Body of pancreas (tissue), 4 donors: ENCODE measurements at regions not wholly inside any gene's neighbourhood (a gene's known extent, or its start where the extent isn't known, plus 50 kb on each side); places are given as distances from the start of the nearest gene placed in this dataset.
"Not testable (repeated sequence)": the region's sequence is repeated elsewhere in the genome, so short reads cannot be mapped to it uniquely, and the experiment has no call there.

Experiments used
- ATAC-seq: fragments of 150-250 bp; one replicate; pipeline ENCODE4 v1.9.1; 2016
- DNase-seq, 4 donors: peaks; one replicate each; pipeline ENCODE4 v3.0.0-alpha.2; 2019
- H3K27ac ChIP-seq, 4 donors: fragments of 200-600 bp; sonication (generic); 1 replicate in 3 of 4; 2 replicates in 1 of 4; pipeline versions ENCODE4 v1.5.1 to v1.6.1; 2016 to 2019; ENCODE audit warnings: mild to moderate bottlenecking in 1 of 4, mixed read lengths in 1 of 4, moderate library complexity in 1 of 4
- H3K27me3 ChIP-seq, 2 donors: fragments of 200-600 bp; sonication (generic); one replicate each; pipeline ENCODE4 v1.6.0; 2016; ENCODE audit warnings: mild to moderate bottlenecking in 1 of 2
- H3K36me3 ChIP-seq, 2 donors: fragments of 200-600 bp; sonication (generic); replicated peaks in 1 of 2; 2 replicates each; pipeline ENCODE4 v1.5.1; 2016; ENCODE audit warnings: low read depth in 2 of 2; ENCODE audit not compliant: insufficient read depth in 1 of 2
- H3K4me1 ChIP-seq: fragments of 200-600 bp; sonication (generic); one replicate; pipeline ENCODE4 v1.6.0; 2016
- H3K4me3 ChIP-seq, 2 donors: fragments of 200-600 bp; sonication (generic); 1 replicate in 1 of 2; 2 replicates in 1 of 2; pipeline ENCODE4 v1.5.1; 2016 to 2019
- H3K9me3 ChIP-seq, 3 donors: fragments of 200-600 bp; sonication (generic); 1 replicate in 2 of 3; 2 replicates in 1 of 3; pipeline ENCODE4 v1.5.1; 2016
- CTCF ChIP-seq, 7 experiments: fragments of 450-650 bp in 4 of 7; fragments of 200-600 bp in 3 of 7; sonication (generic) in 3 of 7; IDR thresholded peaks; one replicate each; pipeline ENCODE4 v1.5.1; 2016 to 2019; ENCODE audit warnings: antibody characterized with exemption in 7 of 7
- POLR2A ChIP-seq, 3 donors: fragments of 450-650 bp; IDR thresholded peaks; one replicate each; pipeline ENCODE4 v1.6.1; 2016; ENCODE audit warnings: antibody characterized with exemption in 3 of 3, mild to moderate bottlenecking in 2 of 3
- WGBS, 2 donors: methylation state at CpG; one replicate each; pipeline ENCODE4 v1.1.5; 2017; 5-methylcytosine and 5-hydroxymethylcytosine counted together
- intact Hi-C: fragments of 100-400 bp; cut with DNase I; formaldehyde crosslinking; loops from one replicate; pipeline ENCODE4 v1.15.1; 2023

DNA sequence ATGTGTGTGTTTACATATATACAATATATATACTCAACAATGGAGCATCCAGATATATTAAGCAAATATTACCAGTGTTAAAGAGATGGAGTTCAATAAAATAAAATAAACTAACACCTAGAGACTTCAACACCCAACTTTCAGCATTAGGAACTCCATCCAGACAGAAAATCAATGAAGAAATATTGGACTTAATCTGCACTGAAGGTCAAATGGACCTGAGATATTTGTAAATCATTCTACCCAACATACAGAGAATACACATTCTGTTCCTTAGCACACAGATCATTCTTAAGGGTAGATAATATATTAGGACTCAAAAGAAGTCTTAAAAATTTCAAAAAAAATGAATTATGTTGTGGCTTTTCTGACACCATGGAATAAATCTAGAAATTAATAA lies 832.3 kb upstream of the ADGRB3 start:
- Histone ChIP-seq H3K27me3 (no peaks in the 10 kb centered on the region), H3K4me3 (no peak overlapping the region), H3K36me3 (no peaks in the 10 kb centered on the region), H3K27ac (no peak overlapping the region), H3K9me3 (no peaks in the 10 kb centered on the region), H3K4me1 (no peaks in the 10 kb centered on the region)
- DNase-seq = no peak
- intact Hi-C loops = no loop called here
- TF ChIP-seq CTCF (IDR thresholded peaks at IDR 0.05) (no peak), POLR2A (IDR thresholded peaks at IDR 0.05) (no peak)
- no peak for ATAC-seq

- 39 to 43% methylated on average over 2 of the region's 2 CpGs for WGBS, 2 donors
- no peaks in the 10 kb centered on the region for H3K4me1 ChIP-seq
- DNase-seq (no peak), ATAC-seq (no peak)
- no peaks in the 10 kb centered on the region for H3K9me3 ChIP-seq
- H3K27me3 ChIP-seq = no peaks in the 10 kb centered on the region
- H3K27ac ChIP-seq = no peak overlapping the region
- no peaks in the 10 kb centered on the region for H3K36me3 ChIP-seq
- intact Hi-C loops = no loop called here
- TF ChIP-seq CTCF (IDR thresholded peaks at IDR 0.05) (no peak), POLR2A (IDR thresholded peaks at IDR 0.05) (no peak)
- no peak overlapping the region for H3K4me3 ChIP-seq
These were observed 842.1 kb upstream of the ADGRB3 start for GRCh38 chr6:67792996-67793395.

DNA sequence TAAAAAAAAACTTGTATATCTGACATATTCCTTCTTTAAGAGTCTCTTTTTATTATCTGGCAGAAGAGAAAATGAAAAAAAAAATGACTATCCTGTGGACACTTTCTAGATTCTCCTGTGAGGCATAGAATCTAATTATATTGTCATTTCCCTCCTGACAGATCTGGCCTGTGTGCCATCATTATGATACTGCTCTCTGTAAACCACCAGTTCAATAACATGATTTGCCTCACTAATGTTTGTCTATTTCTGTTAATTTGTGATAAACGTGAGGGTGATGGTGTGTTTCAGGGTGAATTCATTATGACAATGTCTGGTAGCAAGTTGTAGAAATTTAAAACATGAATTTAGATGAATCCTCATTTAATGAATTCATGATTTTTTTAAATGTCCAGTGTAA lies 844.5 kb upstream of the ADGRB3 start:
- intact Hi-C loops = no loop called here
- H3K27me3 ChIP-seq = no peaks in the 10 kb centered on the region
- no peak overlapping the region for H3K4me3 ChIP-seq
- ATAC-seq (no peak), DNase-seq (no peak)
- H3K9me3 ChIP-seq = no peaks in the 10 kb centered on the region
- H3K4me1 ChIP-seq = no peaks in the 10 kb centered on the region
- 27 to 30% methylated on average over 1 of the region's 1 CpG for WGBS, 2 donors
- H3K27ac ChIP-seq = no peak overlapping the region
- no peak for TF ChIP-seq CTCF (IDR thresholded peaks at IDR 0.05)
- TF ChIP-seq POLR2A (IDR thresholded peaks at IDR 0.05) = no peak
- no peaks in the 10 kb centered on the region for H3K36me3 ChIP-seq

DNA sequence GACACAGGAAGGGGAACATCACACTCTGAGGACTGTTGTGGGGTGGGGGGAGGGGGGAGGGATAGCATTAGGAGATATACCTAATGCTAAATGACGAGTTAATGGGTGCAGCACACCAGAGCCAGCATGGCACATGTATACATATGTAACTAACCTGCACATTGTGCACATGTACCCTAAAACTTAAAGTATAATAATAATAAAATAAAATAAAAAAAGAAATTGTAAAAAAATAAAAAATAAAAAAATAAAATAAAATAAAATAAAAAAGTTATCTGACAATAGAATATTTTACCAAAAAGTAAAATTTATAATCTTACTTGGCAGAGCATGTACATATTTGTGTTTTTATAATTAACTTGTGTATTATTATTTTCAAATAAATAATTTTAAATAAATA lies 848.0 kb upstream of the ADGRB3 start:
- 13 to 53% methylated on average over 1 of the region's 1 CpG for WGBS, 2 donors
- intact Hi-C loops, H3K27me3 ChIP-seq, ATAC-seq, DNase-seq, H3K4me1 ChIP-seq, H3K4me3 ChIP-seq, H3K27ac ChIP-seq, H3K9me3 ChIP-seq, H3K36me3 ChIP-seq: not testable (repeated sequence)

DNA sequence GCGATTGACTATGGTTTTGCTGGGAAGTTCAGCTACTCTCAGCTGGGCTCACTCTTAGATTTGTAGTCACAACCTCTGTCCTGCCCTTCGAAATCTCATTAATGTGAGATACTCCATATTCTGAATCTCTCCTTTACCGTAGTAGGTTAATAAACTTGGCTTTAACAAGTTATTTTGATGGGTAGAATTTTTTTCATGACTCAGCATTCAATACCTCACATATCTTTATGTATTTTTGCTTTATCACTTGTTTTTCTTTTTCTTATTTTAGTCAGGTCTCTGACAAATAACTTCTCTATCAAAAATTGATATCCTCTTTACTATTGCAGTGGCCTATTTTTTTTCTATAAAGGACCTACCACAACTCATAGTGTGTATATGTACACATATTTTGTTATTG lies 855.2 kb upstream of the ADGRB3 start:
- Histone ChIP-seq H3K36me3 (no peaks in the 10 kb centered on the region), H3K9me3 (no peaks in the 10 kb centered on the region), H3K4me1 (no peaks in the 10 kb centered on the region), H3K27ac (no peak overlapping the region), H3K27me3 (no peaks in the 10 kb centered on the region), H3K4me3 (no peak overlapping the region)
- intact Hi-C loops = no loop called here
- ATAC-seq (no peak), DNase-seq (no peak)
- TF ChIP-seq CTCF (IDR thresholded peaks at IDR 0.05) = no peak
- TF ChIP-seq POLR2A (IDR thresholded peaks at IDR 0.05) = no peak
- 52 to 65% methylated on average over 3 of the region's 3 CpGs for WGBS, 2 donors
